Gastroesophageal sphincter (tissue), 4 donors: ENCODE measurements at regions not wholly inside any gene's neighbourhood (a gene's known extent, or its start where the extent isn't known, plus 50 kb on each side); places are given as distances from the start of the nearest gene placed in this dataset.

Experiments used
- ATAC-seq: fragments of 150-250 bp; one replicate; pipeline ENCODE4 v1.9.1; 2016; ENCODE audit warnings: mild to moderate bottlenecking, moderate library complexity
- H3K27ac ChIP-seq, 4 donors: fragments of 200-600 bp; sonication (generic) in 3 of 4; 1 replicate in 3 of 4; 2 replicates in 1 of 4; pipeline ENCODE4 v1.5.1; 2016 to 2019
- H3K27me3 ChIP-seq: fragments of 200-600 bp; sonication (generic); one replicate; pipeline ENCODE4 v1.5.1; 2019
- H3K36me3 ChIP-seq, 2 donors: fragments of 200-600 bp; sonication (generic); one replicate each; pipeline ENCODE4 v1.5.1; 2019; ENCODE audit warnings: control low read depth in 1 of 2
- H3K4me1 ChIP-seq, 3 donors: fragments of 200-600 bp; sonication (generic); 1 replicate in 2 of 3; 2 replicates in 1 of 3; pipeline ENCODE4 v1.5.1; 2016 to 2019; ENCODE audit warnings: control low read depth in 2 of 3
- H3K4me3 ChIP-seq, 2 donors: fragments of 200-600 bp; sonication (generic); one replicate each; pipeline ENCODE4 v1.5.1; 2019; ENCODE audit warnings: mild to moderate bottlenecking in 1 of 2, moderate library complexity in 1 of 2
- H3K9me3 ChIP-seq, 3 donors: fragments of 200-600 bp; sonication (generic); one replicate each; pipeline ENCODE4 v1.5.1; 2017 to 2019; ENCODE audit warnings: control low read depth in 2 of 3
- EP300 ChIP-seq: sonication (generic); formaldehyde crosslinking; IDR thresholded peaks from one replicate; pipeline ENCODE4 v1.6.1; 2017; ENCODE audit warnings: antibody characterized with exemption, mild to moderate bottlenecking
- POLR2A ChIP-seq, 2 donors: fragments of 450-650 bp; IDR thresholded peaks; one replicate each; pipeline ENCODE4 v1.6.1; 2017; ENCODE audit warnings: antibody characterized with exemption in 2 of 2, mild to moderate bottlenecking in 2 of 2, moderate library complexity in 1 of 2
- POLR2AphosphoS5 ChIP-seq: sonication (generic); formaldehyde crosslinking; IDR thresholded peaks from one replicate; pipeline ENCODE4 v1.6.1; 2017; ENCODE audit warnings: antibody characterized with exemption
- WGBS, 2 donors: methylation state at CpG; one replicate each; pipeline ENCODE4 v1.1.5; 2018; ENCODE audit warnings: low coverage in 1 of 2; 5-methylcytosine and 5-hydroxymethylcytosine counted together
- TF ChIP-seq, protein P1 (sequence below), 4 experiments: fragments of 200-600 bp in 2 of 4; fragments of 450-650 bp in 2 of 4; sonication (generic) in 1 of 4; IDR thresholded peaks; one replicate each; pipeline ENCODE4 v1.5.1; 2017 to 2019; ENCODE audit warnings: antibody characterized with exemption in 4 of 4, mild to moderate bottlenecking in 2 of 4, moderate library complexity in 2 of 4

DNA sequence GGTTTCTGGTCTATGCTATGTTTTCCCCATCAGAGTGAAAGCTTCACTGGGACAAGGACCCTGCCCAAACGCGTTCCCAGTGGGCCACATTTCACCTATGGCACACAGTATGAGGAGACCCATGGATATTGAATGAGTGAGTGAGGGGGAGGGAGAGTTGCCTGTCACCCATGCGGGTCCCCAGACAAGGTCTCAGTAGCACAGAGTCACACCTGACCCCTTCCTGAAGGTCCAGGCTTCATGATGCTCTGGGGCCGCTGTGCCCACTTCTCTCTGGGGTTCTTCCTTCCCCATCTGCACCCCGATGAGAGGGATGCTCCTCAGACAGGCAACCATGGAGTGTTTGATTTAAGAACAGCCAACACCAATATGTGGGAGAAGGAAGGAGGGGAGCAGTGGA, 72.3 kb upstream of the CSF3R start:
- H3K27ac ChIP-seq, result no peak overlapping the region
- 60% methylated on average over 1 of the region's 5 CpGs; no CpG with 5 or more reads in 1 of the 2 donors for WGBS, 2 donors
- no peak for ATAC-seq
- H3K4me1 ChIP-seq, result no peaks in the 10 kb centered on the region
- TF ChIP-seq EP300, result no peak
- TF ChIP-seq, protein P1, sequence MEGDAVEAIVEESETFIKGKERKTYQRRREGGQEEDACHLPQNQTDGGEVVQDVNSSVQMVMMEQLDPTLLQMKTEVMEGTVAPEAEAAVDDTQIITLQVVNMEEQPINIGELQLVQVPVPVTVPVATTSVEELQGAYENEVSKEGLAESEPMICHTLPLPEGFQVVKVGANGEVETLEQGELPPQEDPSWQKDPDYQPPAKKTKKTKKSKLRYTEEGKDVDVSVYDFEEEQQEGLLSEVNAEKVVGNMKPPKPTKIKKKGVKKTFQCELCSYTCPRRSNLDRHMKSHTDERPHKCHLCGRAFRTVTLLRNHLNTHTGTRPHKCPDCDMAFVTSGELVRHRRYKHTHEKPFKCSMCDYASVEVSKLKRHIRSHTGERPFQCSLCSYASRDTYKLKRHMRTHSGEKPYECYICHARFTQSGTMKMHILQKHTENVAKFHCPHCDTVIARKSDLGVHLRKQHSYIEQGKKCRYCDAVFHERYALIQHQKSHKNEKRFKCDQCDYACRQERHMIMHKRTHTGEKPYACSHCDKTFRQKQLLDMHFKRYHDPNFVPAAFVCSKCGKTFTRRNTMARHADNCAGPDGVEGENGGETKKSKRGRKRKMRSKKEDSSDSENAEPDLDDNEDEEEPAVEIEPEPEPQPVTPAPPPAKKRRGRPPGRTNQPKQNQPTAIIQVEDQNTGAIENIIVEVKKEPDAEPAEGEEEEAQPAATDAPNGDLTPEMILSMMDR (IDR thresholded peaks at IDR 0.05), result no peak
- no peak for TF ChIP-seq POLR2A (IDR thresholded peaks at IDR 0.05)
- TF ChIP-seq POLR2AphosphoS5, result no peak
- no peaks in the 10 kb centered on the region for H3K36me3 ChIP-seq
- no peak overlapping the region for H3K4me3 ChIP-seq
- no peaks in the 10 kb centered on the region for H3K9me3 ChIP-seq
- peaks cover 85% of the 10 kb centered on the region for H3K27me3 ChIP-seq

DNA sequence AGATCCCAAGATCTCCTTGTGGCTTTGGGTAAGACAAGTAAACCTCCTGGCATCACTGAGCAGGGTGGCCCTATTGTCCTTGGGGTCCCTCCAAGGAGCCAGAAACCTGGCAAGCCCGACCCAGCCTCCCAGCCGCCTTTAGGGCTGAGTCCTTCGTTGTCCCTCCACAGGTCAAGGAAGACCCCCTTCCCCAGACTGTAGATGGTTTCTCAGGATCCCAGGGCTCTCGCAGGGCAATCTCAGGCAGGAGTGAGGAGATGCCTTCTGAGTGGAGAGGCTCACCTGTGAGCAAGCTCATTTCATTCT, 71.6 kb upstream of the CSF3R start:
- Histone ChIP-seq H3K4me3 (no peak overlapping the region), H3K27me3 (peaks cover 77% of the 10 kb centered on the region), H3K9me3 (no peaks in the 10 kb centered on the region), H3K4me1 (no peaks in the 10 kb centered on the region), H3K36me3 (no peaks in the 10 kb centered on the region), H3K27ac (no peak overlapping the region)
- WGBS, 2 donors, result 60% methylated on average over 1 of the region's 4 CpGs; no CpG with 5 or more reads in 1 of the 2 donors
- TF ChIP-seq EP300 (no peak), POLR2A (IDR thresholded peaks at IDR 0.05) (no peak), POLR2AphosphoS5 (no peak)
- TF ChIP-seq, protein P1 (IDR thresholded peaks at IDR 0.05), result no peak
- no peak for ATAC-seq

DNA sequence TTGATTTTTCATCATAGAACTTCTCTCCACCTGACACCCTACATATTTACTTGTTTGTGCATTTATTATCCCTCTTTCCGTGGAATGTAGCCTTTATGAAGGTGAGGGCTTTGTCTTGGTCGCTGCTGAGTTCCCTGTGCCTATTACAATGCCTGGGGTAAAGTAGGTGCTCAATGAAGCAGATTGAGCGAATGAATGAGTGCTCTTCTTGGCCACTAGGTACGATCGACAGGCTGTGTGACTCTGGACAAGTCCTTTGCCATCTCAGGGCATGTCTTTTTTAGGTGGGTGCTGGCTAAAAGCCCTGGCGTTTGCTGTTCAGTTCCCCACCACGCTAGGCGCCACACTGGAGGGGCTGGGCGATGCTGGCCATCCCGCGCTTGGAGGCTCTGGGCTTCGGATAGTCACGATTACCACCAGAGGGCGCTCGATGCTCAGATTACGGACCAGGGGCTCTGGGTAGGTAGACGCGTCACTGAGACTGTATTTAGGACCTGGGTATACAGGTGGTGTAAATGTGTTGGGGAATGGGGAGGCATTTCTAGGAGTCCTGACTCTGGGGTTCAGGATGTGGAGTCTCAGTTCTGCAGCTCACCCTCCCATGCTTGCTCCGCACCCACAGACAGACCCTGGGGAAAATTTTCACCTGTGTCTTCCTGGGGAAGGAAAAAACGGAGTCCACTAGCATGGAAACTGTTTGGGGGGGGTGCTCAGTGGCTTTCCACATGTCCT, 71.0 kb upstream of the CSF3R start:
- Histone ChIP-seq H3K27ac (no peak overlapping the region), H3K36me3 (no peaks in the 10 kb centered on the region), H3K4me3 (no peak overlapping the region), H3K9me3 (no peaks in the 10 kb centered on the region), H3K4me1 (no peaks in the 10 kb centered on the region), H3K27me3 (peaks cover 72% of the 10 kb centered on the region)
- ATAC-seq, result no peak
- TF ChIP-seq EP300, result no peak
- TF ChIP-seq, protein P1 (IDR thresholded peaks at IDR 0.05), result peak in 3 of 4 experiments; percentile 12 to 56 (median 29)
- WGBS, 2 donors, result 17 to 47% methylated on average over 1 to 3 of the region's 20 CpGs

DNA sequence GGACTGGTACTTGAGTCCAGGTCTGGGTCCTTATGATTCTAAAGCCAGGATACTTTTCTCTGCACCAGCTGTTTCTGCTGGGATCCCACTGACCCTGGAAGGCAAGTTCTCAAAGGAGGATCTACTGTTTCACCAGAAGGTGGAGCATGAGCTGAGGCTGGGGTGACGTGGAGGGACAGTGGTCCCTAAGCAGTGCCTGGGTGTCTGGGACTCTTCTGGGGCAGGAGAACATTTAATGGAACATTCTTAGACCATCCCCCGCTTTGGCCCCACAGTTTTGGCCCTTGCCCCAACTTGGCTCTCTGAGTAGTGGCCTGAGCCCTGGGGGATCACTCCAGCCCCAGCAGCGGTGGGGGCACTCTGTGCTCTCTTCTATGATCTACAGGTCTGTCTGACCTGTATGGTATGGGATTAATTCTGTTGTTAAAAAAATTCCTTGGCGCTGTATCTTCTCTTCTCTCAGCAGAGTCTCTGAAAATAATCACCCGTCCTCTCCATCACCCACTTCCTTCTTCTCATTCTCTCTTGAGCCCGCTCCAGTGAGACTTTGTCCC, 60.3 kb upstream of the CSF3R start:
- no peaks in the 10 kb centered on the region for H3K4me1 ChIP-seq
- H3K36me3 ChIP-seq, result no peaks in the 10 kb centered on the region
- WGBS, 2 donors, result 58 to 66% methylated on average over 4 to 5 of the region's 6 CpGs
- no peak overlapping the region for H3K4me3 ChIP-seq
- TF ChIP-seq, protein P1 (IDR thresholded peaks at IDR 0.05), result no peak
- TF ChIP-seq POLR2AphosphoS5 (no peak), POLR2A (IDR thresholded peaks at IDR 0.05) (no peak), EP300 (no peak)
- no peak for ATAC-seq
- no peaks in the 10 kb centered on the region for H3K9me3 ChIP-seq
- no peak overlapping the region for H3K27ac ChIP-seq
- peaks cover 43% of the 10 kb centered on the region for H3K27me3 ChIP-seq
